Esophagus muscularis mucosa (tissue), 4 donors: ENCODE measurements at regions not wholly inside any gene's neighbourhood (a gene's known extent, or its start where the extent isn't known, plus 50 kb on each side); places are given as distances from the start of the nearest gene placed in this dataset.

Experiments
- DNase-seq: peaks from one replicate; pipeline ENCODE4 v3.0.0-alpha.2; 2017; ENCODE audit errors: extremely low spot score
- H3K27ac ChIP-seq, 4 donors: fragments of 200-600 bp; sonication (generic); replicated peaks in 1 of 4; 1 replicate in 3 of 4; 2 replicates in 1 of 4; pipeline ENCODE4 v1.5.1; 2016 to 2019; ENCODE audit warnings: mild to moderate bottlenecking in 1 of 4
- H3K27me3 ChIP-seq, 4 donors: fragments of 200-600 bp; sonication (generic); one replicate each; pipeline versions ENCODE4 v1.5.1 to v1.6.0; 2016 to 2019
- H3K36me3 ChIP-seq, 4 donors: fragments of 200-600 bp; sonication (generic); one replicate each; pipeline ENCODE4 v1.5.1; 2016 to 2019
- H3K4me1 ChIP-seq, 4 donors: fragments of 200-600 bp; sonication (generic); one replicate each; pipeline ENCODE4 v1.5.1; 2016 to 2019
- H3K4me3 ChIP-seq, 4 donors: fragments of 200-600 bp; sonication (generic); 1 replicate in 2 of 4; 2 replicates in 2 of 4; pipeline ENCODE4 v1.5.1; 2016 to 2019; ENCODE audit warnings: mild to moderate bottlenecking in 4 of 4, moderate library complexity in 1 of 4
- H3K9me3 ChIP-seq, 4 donors: fragments of 200-600 bp; sonication (generic); 1 replicate in 3 of 4; 2 replicates in 1 of 4; pipeline ENCODE4 v1.5.1; 2016 to 2019
- CTCF ChIP-seq, 3 experiments: fragments of 200-600 bp in 2 of 3; fragments of 450-650 bp in 1 of 3; sonication (generic) in 2 of 3; IDR thresholded peaks; one replicate each; pipeline ENCODE4 v1.5.1; 2017 to 2019; ENCODE audit warnings: antibody characterized with exemption in 3 of 3, mild to moderate bottlenecking in 2 of 3, moderate library complexity in 1 of 3
- EP300 ChIP-seq: sonication (generic); formaldehyde crosslinking; IDR thresholded peaks from one replicate; pipeline ENCODE4 v1.6.1; 2017; ENCODE audit warnings: antibody characterized with exemption
- POLR2A ChIP-seq: fragments of 450-650 bp; IDR thresholded peaks from one replicate; pipeline ENCODE4 v1.6.1; 2017; ENCODE audit warnings: antibody characterized with exemption, moderate library complexity, mild to moderate bottlenecking, low read depth
- POLR2AphosphoS5 ChIP-seq, 2 donors: sonication (generic); formaldehyde crosslinking; IDR thresholded peaks; one replicate each; pipeline ENCODE4 v1.6.1; 2017; ENCODE audit warnings: antibody characterized with exemption in 2 of 2
- WGBS: methylation state at CpG from one replicate; pipeline ENCODE4 v1.1.5; 2018; 5-methylcytosine and 5-hydroxymethylcytosine counted together
- intact Hi-C: fragments of 100-400 bp; cut with DNase I; formaldehyde crosslinking; loops from one replicate; pipeline ENCODE4 v1.15.1; 2023

- TF ChIP-seq EP300 (no peak), POLR2AphosphoS5 (IDR thresholded peaks at IDR 0.05) (no peak), POLR2A (no peak), CTCF (IDR thresholded peaks at IDR 0.05) (no peak)
- intact Hi-C loops, result no loop called here
- no peak overlapping the region for H3K4me3 ChIP-seq
- H3K36me3 ChIP-seq, result no peaks in the 10 kb centered on the region
- H3K27ac ChIP-seq, result no peak overlapping the region
- no peaks in the 10 kb centered on the region for H3K4me1 ChIP-seq
- WGBS, result 89% methylated on average over 7 of the region's 7 CpGs
- no peaks in the 10 kb centered on the region for H3K9me3 ChIP-seq
- H3K27me3 ChIP-seq, result no peaks in the 10 kb centered on the region
- DNase-seq, result peak; percentile 57
These were observed 314.8 kb downstream of the TSN start for GRCh38 chr2:122070241-122070731.

GRCh38 chr2:122072666-122073065, 317.2 kb downstream of the TSN start:
- H3K27me3 ChIP-seq, result no peaks in the 10 kb centered on the region
- WGBS, result 72% methylated on average over 4 of the region's 4 CpGs
- no peaks in the 10 kb centered on the region for H3K4me1 ChIP-seq
- peak; percentile 75 for DNase-seq
- H3K4me3 ChIP-seq, result no peak overlapping the region
- TF ChIP-seq POLR2A, result no peak
- no peak for TF ChIP-seq CTCF (IDR thresholded peaks at IDR 0.05)
- TF ChIP-seq POLR2AphosphoS5 (IDR thresholded peaks at IDR 0.05), result no peak
- no peak for TF ChIP-seq EP300
- no peaks in the 10 kb centered on the region for H3K9me3 ChIP-seq
- H3K27ac ChIP-seq, result no peak overlapping the region
- no peaks in the 10 kb centered on the region for H3K36me3 ChIP-seq
- intact Hi-C loops, result no loop called here

- DNase-seq, result peak; percentile 81
- intact Hi-C loops, result no loop called here
- Histone ChIP-seq H3K27ac (no peak overlapping the region), H3K9me3 (no peaks in the 10 kb centered on the region), H3K4me1 (no peaks in the 10 kb centered on the region), H3K36me3 (no peaks in the 10 kb centered on the region), H3K27me3 (no peaks in the 10 kb centered on the region), H3K4me3 (no peak overlapping the region)
- 88% methylated on average over 3 of the region's 4 CpGs for WGBS
- TF ChIP-seq CTCF (IDR thresholded peaks at IDR 0.05), result no peak
- TF ChIP-seq POLR2AphosphoS5 (IDR thresholded peaks at IDR 0.05), result no peak
- no peak for TF ChIP-seq EP300
- TF ChIP-seq POLR2A, result no peak
These were observed 318.8 kb downstream of the TSN start for GRCh38 chr2:122074201-122074600.

GRCh38 chr2:122075381-122075780, 319.9 kb downstream of the TSN start:
- DNase-seq, result no peak
- TF ChIP-seq CTCF (IDR thresholded peaks at IDR 0.05) (no peak), POLR2AphosphoS5 (IDR thresholded peaks at IDR 0.05) (no peak), EP300 (no peak), POLR2A (no peak)
- Histone ChIP-seq H3K27ac (no peak overlapping the region), H3K27me3 (no peaks in the 10 kb centered on the region), H3K4me3 (no peak overlapping the region), H3K4me1 (no peaks in the 10 kb centered on the region), H3K36me3 (no peaks in the 10 kb centered on the region), H3K9me3 (no peaks in the 10 kb centered on the region)
- intact Hi-C loops, result no loop called here
- 83% methylated on average over 4 of the region's 4 CpGs for WGBS

DNA sequence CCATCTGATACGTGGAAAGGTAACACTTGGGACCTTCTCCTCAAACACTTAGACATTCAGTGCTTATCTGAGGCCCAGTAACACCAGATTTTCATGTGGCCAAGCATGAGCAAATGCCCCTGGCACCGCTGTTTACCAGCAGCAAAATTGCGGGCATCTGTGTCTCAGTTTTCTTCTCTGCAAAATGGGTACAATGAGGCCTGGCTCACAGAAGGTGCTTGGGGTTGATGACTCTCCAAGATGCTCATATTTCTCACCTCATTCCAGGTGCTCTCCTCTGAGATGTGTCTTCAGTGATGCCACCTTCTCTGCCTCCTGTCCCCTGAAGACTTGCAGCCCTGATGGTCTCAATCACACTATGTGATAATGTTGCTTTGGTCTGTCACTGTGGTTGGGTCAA, 321.7 kb downstream of the TSN start:
- TF ChIP-seq CTCF (IDR thresholded peaks at IDR 0.05) (no peak), POLR2A (no peak), EP300 (no peak), POLR2AphosphoS5 (IDR thresholded peaks at IDR 0.05) (no peak)
- Histone ChIP-seq H3K4me1 (no peaks in the 10 kb centered on the region), H3K27ac (no peak overlapping the region), H3K27me3 (no peaks in the 10 kb centered on the region), H3K36me3 (no peaks in the 10 kb centered on the region), H3K4me3 (no peak overlapping the region), H3K9me3 (no peaks in the 10 kb centered on the region)
- peak; percentile 74 for DNase-seq
- 88% methylated on average over 3 of the region's 3 CpGs for WGBS
- intact Hi-C loops, result no loop called here
